ENCODE measurements at regions not wholly inside any gene's neighbourhood (a gene's known extent, or its start where the extent isn't known, plus 50 kb on each side); places are given as distances from the start of the nearest gene placed in this dataset.

- no peak for TF ChIP-seq CTCF (IDR thresholded peaks at IDR 0.05; ENCODE audit: low read depth, low read length)
- H3K36me3 ChIP-seq, result no peaks in the 10 kb centered on the region
- no peak for DNase-seq
- H3K9me3 ChIP-seq, result no peaks in the 10 kb centered on the region
- no peaks in the 10 kb centered on the region for H3K27me3 ChIP-seq
- no peak overlapping the region for H3K4me3 ChIP-seq (ENCODE audit: low read depth, low read length)
- H3K4me1 ChIP-seq, result no peaks in the 10 kb centered on the region
Measured at GRCh38 chr6:164337925-164338397, 923.4 kb downstream of the QKI start.

- no peaks in the 10 kb centered on the region for H3K9me3 ChIP-seq
- TF ChIP-seq CTCF (IDR thresholded peaks at IDR 0.05; ENCODE audit: low read depth, low read length), result no peak
- H3K36me3 ChIP-seq, result no peaks in the 10 kb centered on the region
- no peaks in the 10 kb centered on the region for H3K27me3 ChIP-seq
- H3K4me1 ChIP-seq, result no peaks in the 10 kb centered on the region
- H3K4me3 ChIP-seq (ENCODE audit: low read depth, low read length), result no peak overlapping the region
- DNase-seq, result no peak
Measured at GRCh38 chr6:164337024-164337924, 922.8 kb downstream of the QKI start.

GRCh38 chr6:164336455-164336854 lies 921.9 kb downstream of the QKI start:
- no peak for TF ChIP-seq CTCF (IDR thresholded peaks at IDR 0.05; ENCODE audit: low read depth, low read length)
- H3K4me3 ChIP-seq (ENCODE audit: low read depth, low read length), result no peak overlapping the region
- H3K4me1 ChIP-seq, result no peaks in the 10 kb centered on the region
- H3K9me3 ChIP-seq, result no peaks in the 10 kb centered on the region
- no peak for DNase-seq
- no peaks in the 10 kb centered on the region for H3K27me3 ChIP-seq
- no peaks in the 10 kb centered on the region for H3K36me3 ChIP-seq

- H3K4me3 ChIP-seq (ENCODE audit: low read depth, low read length), result no peak overlapping the region
- no peaks in the 10 kb centered on the region for H3K4me1 ChIP-seq
- no peaks in the 10 kb centered on the region for H3K27me3 ChIP-seq
- H3K9me3 ChIP-seq, result no peaks in the 10 kb centered on the region
- no peak for TF ChIP-seq CTCF (IDR thresholded peaks at IDR 0.05; ENCODE audit: low read depth, low read length)
- DNase-seq, result no peak
- H3K36me3 ChIP-seq, result no peaks in the 10 kb centered on the region
Measured at GRCh38 chr6:164331026-164331425, 916.5 kb downstream of the QKI start.

- Histone ChIP-seq H3K9me3 (no peaks in the 10 kb centered on the region), H3K4me1 (no peaks in the 10 kb centered on the region), H3K27me3 (no peaks in the 10 kb centered on the region), H3K36me3 (no peaks in the 10 kb centered on the region), H3K4me3 (ENCODE audit: low read depth, low read length) (no peak overlapping the region)
- DNase-seq, result no peak
- TF ChIP-seq CTCF (IDR thresholded peaks at IDR 0.05; ENCODE audit: low read depth, low read length), result no peak
Measured at GRCh38 chr6:164325168-164325567, 910.6 kb downstream of the QKI start.

- no peak for DNase-seq
- H3K4me3 ChIP-seq (ENCODE audit: low read depth, low read length), result no peak overlapping the region
Measured at GRCh38 chr6:164322533-164322932, 908.0 kb downstream of the QKI start.

More at GRCh38 chr6:164322533-164322932, 908.0 kb downstream of the QKI start:
- no peaks in the 10 kb centered on the region for H3K9me3 ChIP-seq
- no peaks in the 10 kb centered on the region for H3K36me3 ChIP-seq
- no peaks in the 10 kb centered on the region for H3K27me3 ChIP-seq
- H3K4me1 ChIP-seq, result no peaks in the 10 kb centered on the region
- TF ChIP-seq CTCF (IDR thresholded peaks at IDR 0.05; ENCODE audit: low read depth, low read length), result no peak
